ENCODE measurements at regions not wholly inside any gene's neighbourhood (a gene's known extent, or its start where the extent isn't known, plus 50 kb on each side); places are given as distances from the start of the nearest gene placed in this dataset.

DNA sequence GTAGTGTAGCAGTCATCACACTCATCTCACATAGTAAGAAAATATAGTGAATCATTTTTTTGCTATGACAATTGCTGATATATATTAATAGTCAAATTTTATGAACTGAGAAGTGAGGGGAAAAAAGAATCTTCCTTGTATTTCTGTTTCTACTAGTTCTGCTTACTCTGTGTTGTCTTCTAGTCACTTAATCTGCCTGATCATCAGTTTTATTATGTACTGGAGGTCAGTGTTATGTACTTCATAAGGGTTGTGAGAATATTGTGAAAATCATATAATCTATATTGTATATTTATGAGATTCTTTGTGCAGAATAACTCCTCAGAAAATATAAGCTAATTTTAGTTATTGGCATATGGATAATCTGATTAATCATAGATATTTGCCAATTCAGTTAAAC lies 546.9 kb upstream of the RIOK2 start:
- Histone ChIP-seq H4K20me1 (replicated peaks in 1 of 2; ENCODE audit: control insufficient read depth in 1 of 2, insufficient read depth in 2 of 2, low read length in 2 of 2) (no peaks in the 10 kb centered on the region), H2BK120ac (replicated peaks; ENCODE audit: low read depth, low read length) (no peak overlapping the region), H3K23me2 (ENCODE audit: low read depth, low read length) (no peaks in the 10 kb centered on the region), H3K4me1 (replicated peaks in 1 of 4; ENCODE audit: control insufficient read depth in 3 of 4, insufficient read depth in 4 of 4, low read length in 3 of 4) (no peaks in the 10 kb centered on the region), H3K4me2 (ENCODE audit: insufficient read depth in 1 of 2, low read depth in 2 of 2, low read length in 2 of 2) (no peak overlapping the region), H2BK15ac (ENCODE audit: low read length) (no peak overlapping the region), H3K56ac (replicated peaks; ENCODE audit: insufficient read length, low read depth, low read length) (no peak overlapping the region), H2BK5ac (ENCODE audit: low read depth, low read length) (no peak overlapping the region), H3K36me3 (ENCODE audit: control insufficient read depth in 2 of 4, insufficient read depth in 4 of 4, low read length in 3 of 4) (no peaks in the 10 kb centered on the region), H2BK12ac (ENCODE audit: low read depth, low read length) (no peak overlapping the region), H4K5ac (ENCODE audit: insufficient read length, low read depth, low read length) (no peak overlapping the region), H2AFZ (ENCODE audit: low read length) (no peak overlapping the region), H3K23ac (ENCODE audit: insufficient read length) (no peak overlapping the region), H3K4me3 (ENCODE audit: extremely low read depth in 1 of 4, insufficient read depth in 2 of 4, low read depth in 3 of 4, low read length in 4 of 4) (no peak overlapping the region), H3K27me3 (replicated peaks in 1 of 4; ENCODE audit: control insufficient read depth in 3 of 4, extremely low read depth in 1 of 4, insufficient read depth in 3 of 4, low read length in 3 of 4) (no peaks in the 10 kb centered on the region), H2AK5ac (ENCODE audit: low read depth, low read length) (no peak overlapping the region), H3K9me3 (ENCODE audit: insufficient read depth in 2 of 2, low read depth in 1 of 2, low read length in 1 of 2) (no peaks in the 10 kb centered on the region), H3K9ac (replicated peaks in 1 of 4; ENCODE audit: extremely low read depth in 1 of 4, low read depth in 3 of 4, low read length in 3 of 4) (no peak overlapping the region), H3K4ac (replicated peaks; ENCODE audit: insufficient read length, low read depth, low read length) (no peak overlapping the region), H4K8ac (ENCODE audit: extremely low read depth, insufficient read depth, low read length) (no peak overlapping the region), H3K14ac (ENCODE audit: insufficient read length) (no peak overlapping the region), H4K91ac (replicated peaks; ENCODE audit: insufficient read length, low read length) (no peak overlapping the region), H2BK20ac (ENCODE audit: low read length) (no peak overlapping the region), H3K79me1 (ENCODE audit: low read depth, low read length) (no peaks in the 10 kb centered on the region), H3K79me2 (ENCODE audit: control insufficient read depth in 1 of 2, insufficient read depth in 2 of 2, low read length in 2 of 2) (no peaks in the 10 kb centered on the region), H3K27ac (ENCODE audit: low read depth, low read length) (no peak overlapping the region), H3K18ac (ENCODE audit: extremely low read depth, low read length) (no peak overlapping the region)
- FAIRE-seq (no peak), DNase-seq (ENCODE audit: low read depth in 1 of 2, low spot score in 2 of 2) (no peak)
- ChIA-PET POLR2A (ENCODE audit: partially characterized antibody) (no interaction called here), CTCF (ENCODE audit: partially characterized antibody) (interaction anchor here (1.0 kb wide), 1 partner anchor 392 kb away, joined by 3 read pairs; no protein-coding TSS in a partner anchor)
- TF ChIP-seq EGR1 (IDR thresholded peaks at IDR 0.05; ENCODE audit: borderline replicate concordance, low read depth, low read length) (no peak), TAF7 (optimal IDR thresholded peaks at IDR 0.05; ENCODE audit: borderline replicate concordance, low read depth, low read length) (no peak), FOSL1 (IDR thresholded peaks at IDR 0.05; ENCODE audit: insufficient read depth, low read depth, low read length) (no peak), SIRT6 (IDR thresholded peaks at IDR 0.05; ENCODE audit: low read length) (no peak), TCF12 (IDR thresholded peaks at IDR 0.05; ENCODE audit: low read depth, low read length) (no peak), BRCA1 (IDR thresholded peaks at IDR 0.05; ENCODE audit: low read depth, low read length) (no peak), BCL11A (IDR thresholded peaks at IDR 0.05; ENCODE audit: low read depth in 2 of 2, low read length in 2 of 2) (no peak), EP300 (IDR thresholded peaks at IDR 0.05; ENCODE audit: borderline replicate concordance in 1 of 2, low read depth in 2 of 2, low read length in 2 of 2) (no peak)
- TF ChIP-seq, protein P1, sequence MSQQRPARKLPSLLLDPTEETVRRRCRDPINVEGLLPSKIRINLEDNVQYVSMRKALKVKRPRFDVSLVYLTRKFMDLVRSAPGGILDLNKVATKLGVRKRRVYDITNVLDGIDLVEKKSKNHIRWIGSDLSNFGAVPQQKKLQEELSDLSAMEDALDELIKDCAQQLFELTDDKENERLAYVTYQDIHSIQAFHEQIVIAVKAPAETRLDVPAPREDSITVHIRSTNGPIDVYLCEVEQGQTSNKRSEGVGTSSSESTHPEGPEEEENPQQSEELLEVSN (IDR thresholded peaks at IDR 0.05): no peak

All from H1 (cell line).